NCI-H1930 (cell line): ENCODE measurements at regions not wholly inside any gene's neighbourhood (a gene's known extent, or its start where the extent isn't known, plus 50 kb on each side); places are given as distances from the start of the nearest gene placed in this dataset.

Source experiments
- DNase-seq, 2 experiments: peaks; one replicate each; lab custom pipeline; 2025; lab: John Stamatoyannopoulos, UW

DNA sequence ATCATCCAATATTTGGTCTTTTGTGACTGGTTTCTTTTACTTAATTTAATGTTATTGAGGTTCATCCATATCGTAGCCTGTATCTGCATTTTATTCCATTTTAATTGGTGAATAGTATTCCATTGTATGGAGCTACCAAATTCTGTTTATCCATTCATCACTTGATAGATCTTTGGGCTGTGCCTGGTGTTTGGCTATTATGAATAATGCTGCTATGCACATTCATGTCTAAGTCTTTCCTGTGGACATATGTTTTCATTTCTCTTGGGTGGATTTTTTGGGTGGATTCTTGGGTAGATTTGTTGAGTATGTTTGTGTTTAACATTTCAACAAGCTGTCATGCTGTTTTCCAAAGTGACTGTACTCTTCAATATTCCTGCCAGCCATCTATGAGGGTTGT, 52.5 kb upstream of the NEDD4L start:
- no peak for DNase-seq

DNA sequence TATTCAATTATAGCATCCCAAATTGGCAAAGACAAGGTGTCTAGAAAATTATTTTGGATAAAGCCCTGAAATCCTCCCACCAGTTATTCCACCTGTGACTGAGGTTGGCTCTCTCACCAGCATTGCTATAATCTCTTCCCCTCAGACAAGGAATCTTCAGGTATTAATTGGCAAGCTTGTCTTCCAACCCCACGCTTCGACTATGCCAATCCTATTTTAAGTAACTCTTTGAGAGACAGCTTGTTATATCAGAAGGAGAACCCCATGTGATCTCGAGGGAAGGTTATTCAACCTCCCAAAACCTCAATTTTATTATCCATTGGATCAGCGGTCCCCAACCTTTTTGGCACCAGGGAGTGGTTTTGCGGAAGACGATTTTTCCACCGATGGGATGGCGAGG, 54.5 kb upstream of the NEDD4L start:
- no peak for DNase-seq

DNA sequence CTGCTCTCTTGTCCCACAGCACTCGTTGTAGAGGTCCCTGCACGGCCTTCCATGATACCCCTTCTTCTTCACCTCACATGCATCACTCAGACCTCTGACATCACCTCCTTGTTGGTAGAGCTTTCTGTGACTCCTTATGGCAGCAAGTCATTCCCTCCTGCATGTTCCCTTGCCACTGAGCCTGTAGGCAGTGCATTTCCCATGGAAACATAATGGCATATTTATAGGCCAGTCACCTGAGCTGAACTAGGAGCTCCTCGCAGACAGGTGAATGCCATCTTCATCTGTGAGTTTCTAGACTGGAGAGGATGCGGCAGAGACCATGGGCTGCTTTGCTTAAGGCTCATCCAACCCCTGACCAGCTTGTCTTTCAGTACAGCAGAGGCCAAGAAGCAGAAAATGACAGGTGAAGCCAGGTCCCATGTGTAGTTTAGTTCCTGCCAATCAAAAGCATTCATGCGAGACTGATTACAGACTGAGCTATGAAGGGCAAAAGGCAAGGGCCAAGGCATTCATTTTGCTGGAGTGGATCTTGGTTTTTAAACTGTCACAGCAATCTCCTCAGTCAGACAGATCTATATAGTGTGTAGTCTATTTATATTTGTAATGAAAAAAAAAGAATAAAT, 59.4 kb upstream of the NEDD4L start:
- DNase-seq, result no peak

DNA sequence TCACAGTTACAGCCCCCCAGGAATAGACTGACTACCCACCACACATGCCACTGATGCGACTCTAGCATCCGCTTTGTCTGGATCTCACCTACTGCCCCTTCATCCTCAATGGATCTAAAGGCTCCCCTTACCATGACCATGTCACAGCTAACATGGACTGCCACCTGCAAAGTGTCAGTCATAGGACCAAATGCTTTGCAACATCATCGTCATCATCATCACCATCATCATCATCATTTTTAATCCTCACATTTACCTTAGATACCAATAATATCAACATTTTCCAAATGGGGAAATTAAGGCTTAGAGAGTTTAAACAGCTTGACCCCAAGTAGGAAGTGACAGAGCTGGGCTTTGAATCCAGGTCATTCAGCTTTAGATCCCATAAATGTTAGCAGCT, 60.1 kb upstream of the NEDD4L start:
- no peak for DNase-seq

DNA sequence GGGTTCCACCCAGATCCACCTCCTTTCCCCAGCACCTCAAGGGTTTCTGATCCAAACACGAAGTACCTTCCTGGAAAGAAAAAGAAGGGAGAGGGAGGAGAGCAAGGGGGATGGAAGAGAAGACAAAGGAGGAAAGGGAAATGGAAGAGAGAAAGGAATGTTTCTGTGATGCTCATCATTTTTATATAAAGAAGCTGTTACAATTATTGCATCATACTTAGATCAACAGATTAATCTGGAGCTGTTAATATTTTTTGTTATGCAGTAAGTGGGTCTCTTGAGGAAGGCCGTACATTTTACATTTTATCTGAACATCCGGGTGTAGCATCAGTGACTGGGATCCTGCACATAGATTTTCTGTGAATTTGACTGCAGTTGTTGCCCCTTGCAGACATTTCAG, 60.6 kb upstream of the NEDD4L start:
- DNase-seq, result no peak

DNA sequence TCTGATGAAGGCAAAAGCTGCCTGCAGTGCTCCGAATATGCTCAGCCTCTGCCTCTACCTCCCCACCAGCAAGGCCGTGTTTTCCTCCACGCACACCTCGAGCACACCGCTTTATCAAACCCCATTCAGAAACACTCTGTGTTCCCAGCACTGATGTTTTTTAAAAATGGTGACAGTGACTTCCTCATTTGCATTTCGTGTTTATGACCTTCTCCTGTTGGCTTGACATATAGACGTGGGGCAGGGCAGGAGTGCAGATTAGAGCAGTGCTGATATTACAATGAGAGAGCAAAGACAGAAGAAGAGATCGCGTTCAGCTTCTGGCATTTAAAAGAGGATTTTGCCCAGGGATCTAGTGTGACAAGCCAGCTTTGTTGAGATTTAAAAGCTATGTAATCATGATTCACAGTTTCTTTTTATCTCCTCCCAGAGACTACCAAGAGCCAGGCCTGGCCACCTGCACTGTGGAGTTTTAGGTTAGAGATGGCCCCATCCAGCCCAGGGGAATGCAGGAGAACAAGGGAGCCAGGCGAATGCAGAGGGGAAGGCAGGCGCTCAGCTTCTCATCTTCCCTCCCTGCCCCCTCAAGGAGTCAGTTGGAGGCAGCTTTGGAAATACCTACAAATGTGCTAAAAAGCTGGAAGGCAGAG, 61.5 kb upstream of the NEDD4L start:
- DNase-seq, result no peak

DNA sequence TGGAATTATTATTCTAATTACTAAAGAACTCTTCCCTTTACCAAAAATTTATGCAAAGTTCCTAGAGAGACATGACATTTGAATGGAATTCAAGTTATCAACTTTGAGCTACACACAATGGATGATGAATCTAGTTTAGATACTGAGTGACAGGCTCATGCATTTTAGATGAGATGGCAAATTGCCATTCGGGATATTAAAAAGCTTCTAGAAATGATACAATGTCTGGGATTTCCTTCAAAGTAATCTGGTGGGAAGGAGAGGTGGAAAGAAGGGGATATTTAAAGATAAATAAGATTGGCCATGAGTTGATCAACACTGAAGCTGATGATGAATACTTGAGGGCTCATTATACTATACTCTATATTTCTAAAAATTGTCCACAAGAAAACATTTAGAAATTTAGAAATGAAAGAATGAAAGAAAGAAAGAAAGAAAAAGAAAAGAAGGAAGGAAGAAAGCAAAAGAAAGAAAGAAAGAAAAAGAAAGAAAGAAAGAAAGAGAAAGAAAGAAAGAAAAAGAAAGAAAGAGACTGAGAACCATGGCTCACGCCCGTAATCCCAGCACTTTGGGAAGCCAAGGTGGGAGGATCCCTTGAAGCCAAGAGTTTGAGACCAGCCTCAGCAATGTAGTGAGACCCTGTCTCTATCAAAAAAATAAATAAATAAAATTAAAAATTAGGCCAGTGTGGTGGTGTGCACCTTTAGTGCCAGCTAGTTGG, 62.6 kb upstream of the NEDD4L start:
- DNase-seq, result no peak

DNA sequence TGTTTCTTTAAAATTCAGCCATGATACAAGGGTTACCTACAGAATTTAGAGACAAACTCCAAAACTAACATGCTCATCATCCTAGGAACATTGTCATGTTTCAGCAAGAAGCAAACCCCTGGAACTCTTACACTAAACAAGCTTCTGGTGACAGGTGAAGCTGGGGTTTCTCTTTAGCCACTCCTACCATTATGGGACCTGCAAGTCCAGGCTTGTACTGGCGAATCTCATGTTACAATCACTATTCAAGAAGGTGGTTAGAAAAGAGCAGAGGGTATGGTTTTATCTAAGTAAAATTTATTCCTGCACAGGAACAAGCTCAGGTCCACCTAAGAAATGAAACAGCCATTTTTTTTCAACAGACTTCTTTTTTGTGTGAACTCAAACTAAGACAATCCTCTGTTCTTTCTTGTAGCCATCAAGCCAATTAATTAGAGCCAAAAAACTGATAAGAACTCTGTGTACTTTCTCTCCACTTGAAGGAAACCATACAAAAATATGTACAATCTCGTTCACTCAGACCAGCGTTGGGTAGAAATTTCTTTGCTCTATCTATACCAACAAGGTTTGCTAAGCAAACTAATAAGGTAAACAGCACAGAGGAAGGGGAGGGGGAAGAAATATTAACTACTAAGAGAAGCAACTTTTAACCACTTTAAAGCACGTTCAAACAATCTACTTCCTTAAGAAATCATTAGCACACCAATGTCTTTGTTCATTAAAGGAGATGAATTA, 63.3 kb upstream of the NEDD4L start:
- DNase-seq, result peak; percentile 65 to 81

DNA sequence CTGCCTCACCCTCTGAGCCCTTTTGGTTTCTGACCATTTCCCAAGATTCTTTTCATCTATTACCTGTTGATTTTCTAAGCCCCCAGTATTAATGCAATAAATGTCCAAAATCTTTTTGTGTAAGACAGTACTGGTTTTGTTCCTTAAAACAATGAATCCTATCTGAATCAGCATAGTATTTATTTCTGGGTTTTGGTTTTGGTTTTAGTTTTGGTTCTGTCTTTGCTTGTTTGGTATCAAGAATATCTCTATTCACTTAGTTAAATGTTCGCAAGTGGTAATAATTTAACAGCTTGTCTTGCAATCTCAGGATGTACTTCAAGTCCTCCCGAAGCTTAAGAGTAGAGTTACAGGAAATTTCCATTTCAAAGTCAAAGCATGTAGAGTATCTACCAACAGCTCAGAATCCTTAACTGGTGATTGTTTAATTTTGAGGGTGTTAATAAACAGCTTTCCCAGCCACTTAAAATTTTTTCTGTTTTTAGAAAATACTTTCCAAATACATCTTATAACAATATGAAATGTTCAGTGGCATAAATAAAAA, 67.7 kb upstream of the NEDD4L start:
- DNase-seq, result no peak

DNA sequence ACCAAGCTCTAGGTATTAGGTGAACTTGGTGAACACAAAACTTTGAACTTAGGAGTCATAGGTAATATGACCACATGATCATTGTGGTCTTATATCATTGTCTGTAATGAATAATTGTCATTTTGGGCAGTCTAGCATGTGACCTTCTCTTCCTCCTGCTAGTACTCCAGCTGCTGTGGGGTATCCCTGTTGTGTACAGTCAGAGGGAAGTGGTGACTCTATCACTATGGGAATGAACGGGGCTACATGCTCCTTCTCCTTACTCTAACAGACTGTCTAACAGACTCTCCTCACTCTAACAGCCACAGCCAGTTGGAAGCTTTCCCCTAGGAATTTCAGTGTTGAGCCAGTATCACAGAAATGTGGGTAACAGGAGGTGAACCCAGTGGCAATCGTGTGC, 68.2 kb upstream of the NEDD4L start:
- DNase-seq, result no peak

DNA sequence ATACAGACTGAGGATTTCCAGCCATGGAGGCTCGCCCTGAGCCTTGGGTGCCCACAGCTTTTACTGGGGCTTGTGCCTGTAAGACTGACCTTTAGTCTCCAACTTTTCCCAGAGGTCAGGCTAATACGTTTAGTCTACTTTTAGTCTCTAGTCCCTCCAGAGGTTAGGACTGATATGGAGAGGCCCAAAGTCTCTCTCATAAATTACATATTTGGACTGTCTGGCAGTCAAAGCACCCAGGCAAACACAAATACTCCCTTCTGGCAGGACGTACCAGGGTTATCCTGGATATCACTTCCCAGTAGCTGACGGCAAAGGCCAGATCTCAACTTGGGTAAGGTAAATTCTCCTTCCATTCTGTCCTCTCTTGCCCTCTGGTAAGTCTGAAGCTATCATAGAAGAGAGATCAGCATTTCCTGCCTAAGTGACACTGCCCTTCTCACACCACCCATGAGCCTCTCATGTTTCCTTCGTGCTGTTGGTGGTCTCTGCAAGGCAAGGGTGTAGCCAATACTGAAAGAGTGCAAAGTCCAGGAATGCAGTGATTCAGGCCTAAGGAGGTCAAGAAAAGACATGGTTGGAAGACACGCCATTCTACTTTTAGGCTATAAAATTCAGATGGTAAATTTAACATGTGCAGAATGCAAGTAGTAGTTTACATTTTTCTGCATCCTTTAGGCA, 69.3 kb upstream of the NEDD4L start:
- no peak for DNase-seq

DNA sequence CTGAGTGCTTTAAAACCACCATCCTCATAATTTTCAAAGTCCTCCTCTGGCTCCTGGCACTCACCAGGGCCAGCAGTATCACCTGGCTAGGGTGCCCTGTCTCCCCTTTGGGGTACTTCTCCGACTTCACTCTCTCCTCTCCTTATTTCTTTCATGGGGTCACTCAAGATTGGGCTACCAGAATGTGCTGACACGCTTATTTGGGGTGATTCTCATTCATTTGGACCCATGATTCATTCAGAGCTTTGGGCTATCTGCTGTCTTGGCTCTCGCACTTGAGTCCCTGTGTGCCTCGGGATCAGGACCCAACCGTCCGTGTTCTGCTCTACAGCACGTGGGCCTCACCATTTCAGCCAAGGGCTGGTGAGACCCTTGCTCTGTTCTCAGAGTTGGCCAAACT, 70.1 kb upstream of the NEDD4L start:
- DNase-seq, result no peak

DNA sequence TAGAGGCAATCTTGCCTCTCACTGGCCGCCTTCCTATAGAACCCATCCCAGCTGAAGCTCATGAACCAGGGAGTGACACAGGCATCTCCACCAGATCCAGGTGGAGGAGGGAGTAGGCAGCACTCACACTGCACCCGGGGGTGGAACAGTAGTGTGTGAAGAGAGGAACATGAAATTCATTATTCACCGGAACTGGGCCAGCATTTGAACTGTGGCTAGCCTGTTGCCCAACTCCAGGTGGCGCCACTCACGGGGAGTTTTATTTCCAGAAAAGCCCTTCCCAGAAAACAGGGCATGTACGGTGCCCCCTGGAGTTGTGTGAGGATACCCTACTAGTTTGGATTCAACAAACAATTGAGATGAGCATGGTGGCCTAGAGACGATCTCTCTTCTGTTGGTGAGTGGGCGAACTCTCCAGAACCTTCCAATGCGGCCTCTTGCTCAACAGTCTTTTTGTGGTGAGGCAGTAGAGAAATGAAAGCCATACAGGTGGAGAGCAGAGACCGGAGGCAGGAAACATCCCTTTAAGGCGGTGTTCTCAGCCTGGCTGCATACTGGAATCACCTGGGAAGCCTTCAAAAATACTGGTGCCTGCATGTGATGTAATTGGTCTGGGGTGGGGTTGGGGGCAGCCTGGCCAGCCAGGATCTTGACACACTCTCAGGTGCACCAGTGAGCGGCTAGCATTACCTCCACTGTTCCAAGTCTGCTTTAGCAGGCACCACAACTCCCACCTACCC, 73.5 kb upstream of the NEDD4L start:
- DNase-seq, result no peak

DNA sequence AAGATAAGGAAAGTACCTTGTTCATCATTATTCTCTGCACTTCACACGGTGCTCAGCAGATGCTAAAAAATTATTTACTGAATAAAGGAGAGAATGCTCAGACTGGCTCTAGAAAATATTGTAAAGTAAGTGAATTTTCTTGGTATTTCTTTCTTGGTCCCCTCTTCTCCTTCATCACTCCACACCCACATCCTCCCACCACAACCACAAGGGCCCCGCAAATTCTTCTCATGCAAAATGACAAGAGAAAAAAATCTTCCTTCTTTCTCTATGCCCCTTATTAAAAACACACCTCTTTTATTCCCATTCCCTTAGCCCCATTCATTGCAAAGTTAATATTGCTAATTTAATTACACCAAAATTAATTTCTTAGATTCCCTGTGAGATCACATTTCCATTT, 74.2 kb upstream of the NEDD4L start:
- DNase-seq, result no peak

DNA sequence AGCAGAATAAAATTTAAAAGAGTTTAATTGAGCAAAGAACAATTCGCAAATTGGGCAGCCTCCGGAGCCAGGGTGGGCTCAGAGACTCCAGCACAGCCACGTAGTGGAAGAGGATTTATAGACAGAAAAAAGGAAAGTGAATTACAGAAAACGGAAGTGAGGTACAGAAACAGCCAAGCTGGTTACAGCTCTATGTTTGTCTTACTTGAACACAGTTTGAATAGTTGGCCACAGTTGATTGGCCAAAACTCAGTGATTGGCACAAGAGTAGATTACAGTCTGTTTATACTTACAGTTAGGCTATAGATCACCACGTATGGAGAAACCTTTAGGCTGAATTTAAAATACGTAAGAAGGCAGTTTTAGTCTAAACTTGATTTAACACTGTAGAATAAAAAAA, 78.8 kb upstream of the NEDD4L start:
- no peak for DNase-seq

DNA sequence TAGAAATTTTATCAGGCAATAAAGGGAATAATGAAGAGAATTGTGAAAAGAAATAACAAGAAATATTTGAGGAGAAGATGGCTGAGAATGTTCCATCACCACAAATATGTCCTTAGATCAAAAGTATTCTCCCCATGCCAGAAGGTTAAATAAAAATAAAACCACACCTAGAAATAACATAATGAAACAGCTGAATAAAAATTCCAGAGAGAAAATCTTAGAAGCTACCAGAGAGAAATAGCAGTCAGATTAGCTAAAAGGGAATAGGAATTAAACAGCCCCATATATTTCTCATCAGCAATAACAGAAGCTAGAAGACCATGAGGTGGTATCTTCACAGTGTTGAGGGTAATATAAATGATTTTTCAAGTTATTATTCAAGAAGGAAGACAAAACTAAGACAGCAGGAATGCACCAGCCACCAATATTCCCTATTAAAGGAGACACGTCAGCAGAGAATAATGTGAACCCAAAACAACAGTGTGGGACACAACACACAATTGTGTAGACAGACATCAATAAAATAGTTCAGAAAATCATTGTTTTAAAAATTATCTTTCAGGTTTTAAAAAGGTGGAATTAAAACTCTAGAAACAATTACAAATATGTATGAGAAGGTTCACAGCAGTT, 82.0 kb upstream of the NEDD4L start:
- no peak for DNase-seq

DNA sequence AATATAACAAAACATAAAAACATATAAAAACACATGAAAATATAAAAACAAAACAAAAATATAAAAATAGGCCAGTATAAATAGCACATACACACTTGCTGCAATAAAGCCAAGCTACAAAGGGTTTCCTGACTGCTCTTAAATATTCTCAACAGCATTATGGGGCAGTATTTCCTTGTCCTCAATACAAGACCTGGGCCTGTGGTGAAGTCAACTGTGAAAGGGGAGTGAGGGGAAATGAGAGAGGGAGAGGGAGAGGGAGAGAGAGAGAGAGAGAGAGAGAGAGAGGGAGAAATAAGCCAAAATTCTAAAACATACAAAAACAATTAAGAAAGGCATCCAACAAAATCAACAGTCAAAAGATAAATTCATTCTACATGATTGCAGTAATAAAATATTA, 82.6 kb upstream of the NEDD4L start:
- no peak for DNase-seq

DNA sequence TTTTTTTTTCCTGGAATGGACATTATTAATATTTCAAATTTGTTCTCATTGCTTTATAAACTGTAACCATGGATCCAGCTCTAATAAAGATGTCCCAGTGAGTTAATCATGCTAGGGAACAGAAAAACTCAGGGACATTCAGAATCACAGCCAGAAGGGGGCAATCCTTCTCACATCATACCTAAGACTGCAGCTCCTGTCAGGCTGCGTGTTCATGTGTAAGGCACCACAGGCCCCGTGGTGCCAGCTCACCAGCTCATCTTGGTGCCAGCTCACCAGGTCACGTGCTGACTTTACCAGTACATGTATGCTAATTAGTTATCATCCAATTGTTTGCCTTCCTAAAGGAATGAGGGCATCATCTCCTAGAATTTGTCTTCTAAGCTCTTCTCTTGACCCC, 84.7 kb upstream of the NEDD4L start:
- peak; percentile 37 to 45 for DNase-seq

DNA sequence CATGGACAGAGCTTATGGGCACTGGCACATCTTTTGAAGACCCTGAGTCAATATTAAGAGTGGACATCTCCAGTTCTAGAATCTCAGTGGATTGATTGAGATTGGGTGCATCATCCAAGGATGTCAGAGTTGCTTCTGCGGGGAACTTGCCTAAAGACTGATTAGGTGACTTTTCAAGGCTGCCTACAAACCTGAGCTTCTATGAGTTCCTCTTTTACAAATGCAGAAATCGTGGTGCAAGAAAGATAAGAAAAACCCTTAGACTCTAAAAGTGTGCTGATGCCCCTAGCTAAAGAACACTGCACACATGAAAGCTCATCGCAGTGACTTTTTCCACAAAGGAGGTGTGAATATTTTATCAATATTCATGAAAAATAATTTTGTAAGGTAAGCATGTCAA, 86.8 kb upstream of the NEDD4L start:
- no peak for DNase-seq

DNA sequence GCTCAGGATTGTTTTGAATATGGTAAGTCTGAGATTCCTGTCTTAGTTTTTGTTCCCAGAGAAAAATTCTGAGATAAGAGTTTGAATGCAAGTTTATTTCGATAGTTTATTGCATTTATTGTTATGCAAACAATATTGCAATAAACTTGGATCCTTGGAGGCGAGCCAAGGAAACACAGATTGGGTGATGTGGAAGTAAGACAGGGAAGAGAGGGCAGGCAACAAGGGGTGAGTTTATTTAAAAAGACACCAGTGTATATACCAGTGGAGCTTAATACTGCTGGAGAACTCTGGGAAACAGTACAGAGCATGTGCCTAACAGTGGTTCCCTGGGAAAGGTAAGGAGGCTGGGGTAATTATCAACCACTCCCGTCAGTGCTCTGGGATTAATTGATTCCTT, 87.5 kb upstream of the NEDD4L start:
- DNase-seq, result no peak

DNA sequence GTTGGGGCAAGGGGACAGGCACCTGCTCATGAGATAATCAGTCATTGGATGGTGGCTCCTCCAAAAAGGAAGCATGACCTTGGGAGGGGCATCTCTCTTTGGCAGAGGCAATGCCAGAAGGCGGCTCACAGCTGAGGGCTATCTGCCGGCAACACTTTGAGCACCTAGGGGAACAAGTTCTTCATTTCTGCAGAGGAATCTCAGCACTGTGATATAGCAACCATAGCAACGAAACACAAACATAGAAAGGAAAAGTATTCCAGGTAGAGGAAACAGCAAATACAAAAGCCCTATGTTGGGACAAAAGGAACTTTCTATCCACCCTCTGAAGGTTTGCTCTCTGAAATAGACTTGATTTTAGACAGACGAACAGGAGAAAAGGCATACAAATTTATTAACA, 89.1 kb upstream of the NEDD4L start:
- no peak for DNase-seq
